GM12864 (cell line): ENCODE measurements at regions not wholly inside any gene's neighbourhood (a gene's known extent, or its start where the extent isn't known, plus 50 kb on each side); places are given as distances from the start of the nearest gene placed in this dataset.

ENCODE experiments used
- DNase-seq: peaks from one replicate; pipeline ENCODE4 v3.0.0-alpha.2; 2011; ENCODE audit warnings: low read depth
- H3K4me3 ChIP-seq: 2 replicates; pipeline ENCODE4 v1.5.1; 2011; ENCODE audit warnings: mild to moderate bottlenecking, low read depth, low read length, control low read depth
- CTCF ChIP-seq: IDR thresholded peaks from 2 replicates; pipeline ENCODE4 v1.5.1; 2011; ENCODE audit warnings: low read depth, mild to moderate bottlenecking, moderate library complexity, low read length, control low read depth, inconsistent platforms; ENCODE audit errors: missing control alignments

- DNase-seq, result no peak
- no peak overlapping the region for H3K4me3 ChIP-seq
- TF ChIP-seq CTCF, result no peak
These were observed 53.5 kb upstream of the CHODL start for GRCh38 chr21:18191139-18191538.

GRCh38 chr21:18178509-18178908 is 66.1 kb upstream of the CHODL start:
- H3K4me3 ChIP-seq, result no peak overlapping the region
- DNase-seq, result no peak
- TF ChIP-seq CTCF, result no peak

GRCh38 chr21:18174370-18174769 is 70.3 kb upstream of the CHODL start:
- TF ChIP-seq CTCF, result no peak
- no peak overlapping the region for H3K4me3 ChIP-seq
- DNase-seq, result no peak

GRCh38 chr21:18170829-18171228 is 73.8 kb upstream of the CHODL start:
- no peak for TF ChIP-seq CTCF
- H3K4me3 ChIP-seq, result no peak overlapping the region
- DNase-seq, result no peak

GRCh38 chr21:18170221-18170620 is 74.4 kb upstream of the CHODL start:
- TF ChIP-seq CTCF, result no peak

GRCh38 chr21:18168108-18168507 is 76.5 kb upstream of the CHODL start:
- H3K4me3 ChIP-seq, result no peak overlapping the region
- TF ChIP-seq CTCF, result no peak
- DNase-seq, result no peak

More at GRCh38 chr21:18170221-18170620, 74.4 kb upstream of the CHODL start:
- H3K4me3 ChIP-seq, result no peak overlapping the region
- no peak for DNase-seq

GRCh38 chr21:18164933-18165332 is 79.7 kb upstream of the CHODL start:
- no peak for DNase-seq
- no peak overlapping the region for H3K4me3 ChIP-seq
- TF ChIP-seq CTCF, result no peak
